HG03064 (cell line): ENCODE measurements at regions not wholly inside any gene's neighbourhood (a gene's known extent, or its start where the extent isn't known, plus 50 kb on each side); places are given as distances from the start of the nearest gene placed in this dataset.

Experiments
- ATAC-seq: cut with Tn5 transposase; IDR thresholded peaks from one replicate; pipeline ENCODE4 v1.9.1; 2021; ENCODE audit warnings: low read depth; ENCODE audit not compliant: unreplicated experiment

DNA sequence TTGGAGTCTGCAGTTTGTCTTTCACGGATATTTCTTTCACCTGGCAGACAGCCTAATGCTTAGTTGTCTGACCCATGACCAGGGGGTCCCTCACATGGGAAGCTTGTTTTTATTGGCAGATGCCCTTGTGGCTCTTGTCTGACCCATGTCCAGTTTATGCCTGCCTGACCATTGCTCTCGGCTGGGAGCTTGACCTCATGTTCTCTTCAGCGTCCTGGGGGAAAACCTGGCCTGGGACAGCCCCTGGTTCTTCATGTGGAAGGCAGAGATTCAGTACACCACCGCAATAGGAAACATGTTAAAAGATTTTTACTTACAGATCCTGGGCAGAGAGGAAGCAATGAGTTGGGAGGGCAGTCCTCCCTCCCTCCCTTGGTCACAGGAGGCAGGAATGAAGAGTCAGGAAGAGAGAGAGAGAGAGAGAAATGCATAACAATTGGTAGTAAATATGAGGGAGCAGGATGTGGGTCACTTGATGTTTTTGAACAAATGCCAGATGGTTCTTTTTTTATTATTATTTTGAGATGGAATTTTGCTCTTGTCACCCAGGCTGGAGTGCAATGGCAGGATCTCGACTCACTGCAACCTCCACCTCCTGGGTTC, 302.7 kb upstream of the MYOCD start:
- ATAC-seq: no peak

DNA sequence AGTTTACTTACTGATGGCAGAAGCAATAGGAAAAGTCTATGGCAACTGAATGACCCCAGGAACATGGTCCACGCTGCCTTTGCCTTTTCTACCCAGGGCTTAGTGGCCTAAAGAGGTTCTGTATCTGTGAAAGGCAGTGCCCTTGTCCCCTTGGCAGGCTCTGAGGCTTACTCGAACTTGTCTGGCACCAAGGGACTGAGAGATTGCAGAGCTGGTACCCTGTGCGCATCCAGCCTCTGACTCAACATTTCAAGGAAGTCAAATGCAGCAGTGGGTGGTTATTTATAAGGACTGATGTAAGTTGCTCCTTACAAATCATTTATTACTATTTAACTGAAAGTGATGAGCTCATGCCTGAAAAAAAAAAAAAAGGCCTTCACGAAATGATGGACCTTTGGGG, 299.9 kb upstream of the MYOCD start:
- ATAC-seq: no peak

DNA sequence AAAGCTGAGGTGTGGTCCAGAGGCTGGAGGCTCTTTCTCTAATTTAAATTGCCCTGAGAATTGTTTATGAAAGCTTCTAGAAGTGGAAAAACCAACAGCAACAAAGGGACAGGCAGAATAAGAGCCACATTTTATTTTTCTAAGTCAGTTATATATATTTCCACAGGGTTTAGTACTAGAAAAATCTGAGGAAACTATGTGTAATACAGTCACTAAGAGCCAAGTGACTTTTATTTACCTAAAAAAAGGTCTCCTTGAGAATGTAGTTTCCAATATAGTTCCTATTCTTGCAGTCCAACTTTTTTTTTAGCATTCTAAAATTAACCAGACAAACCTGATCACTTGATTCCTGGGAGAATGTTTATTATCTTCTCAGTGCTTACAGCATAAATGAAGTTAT, 296.6 kb upstream of the MYOCD start:
- no peak for ATAC-seq

DNA sequence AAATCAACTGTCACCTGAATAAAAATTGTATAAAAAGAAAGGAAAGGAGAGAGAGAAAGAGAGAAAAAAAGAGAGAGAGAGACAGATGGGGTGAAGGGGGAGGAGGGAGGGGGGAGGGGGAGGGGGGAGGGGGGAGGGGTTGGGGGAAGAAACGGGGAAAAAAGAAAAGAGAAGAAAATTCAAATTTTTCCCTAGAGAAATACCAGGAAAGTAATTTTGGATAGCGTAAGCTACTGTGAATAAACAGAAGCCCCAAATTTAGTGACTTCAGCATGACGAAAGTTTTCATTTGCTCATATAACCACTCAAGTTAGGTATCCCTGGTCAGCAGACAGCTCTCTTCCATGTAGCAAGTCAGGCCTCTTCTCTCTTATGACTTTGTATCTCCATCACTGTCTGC, 289.4 kb upstream of the MYOCD start:
- ATAC-seq: no peak

DNA sequence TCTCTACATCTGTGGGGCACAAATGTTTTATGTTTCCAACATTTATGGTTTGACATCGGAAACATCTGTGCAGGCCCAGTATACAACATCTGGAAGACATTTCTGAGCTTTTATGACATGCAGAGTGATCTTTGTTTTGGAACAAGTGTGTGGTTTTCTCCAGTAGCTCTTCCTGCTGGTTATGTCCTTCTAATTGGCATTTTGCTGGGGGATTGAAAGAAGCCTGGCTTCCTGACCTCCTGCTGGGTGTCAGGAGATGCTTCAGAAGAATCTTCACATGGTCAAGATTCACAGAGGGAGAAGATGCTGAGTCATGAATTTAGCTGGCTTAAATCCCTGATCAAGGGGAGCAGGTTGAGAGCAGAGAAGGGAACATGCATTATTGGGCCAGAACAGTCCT, 279.5 kb upstream of the MYOCD start:
- no peak for ATAC-seq

DNA sequence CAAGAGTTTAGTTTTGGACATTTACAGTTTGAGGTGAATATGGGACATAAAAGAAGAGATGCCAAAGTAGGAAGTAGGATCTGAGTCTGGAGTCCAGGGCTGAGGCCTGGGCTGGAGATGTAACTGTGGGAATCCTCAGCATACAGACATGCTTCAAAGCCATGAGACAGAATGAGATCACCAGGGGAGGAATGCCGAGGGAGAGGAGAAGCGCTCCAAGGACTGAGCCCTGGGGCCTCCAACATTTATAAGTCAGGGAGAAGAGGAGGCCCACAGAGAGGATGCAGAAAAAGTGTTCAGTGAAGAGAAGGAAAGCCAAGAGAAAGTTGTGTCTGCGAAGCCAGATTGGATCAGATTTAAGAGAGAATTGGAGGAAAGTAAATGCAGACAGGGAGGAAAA, 277.5 kb upstream of the MYOCD start:
- no peak for ATAC-seq

DNA sequence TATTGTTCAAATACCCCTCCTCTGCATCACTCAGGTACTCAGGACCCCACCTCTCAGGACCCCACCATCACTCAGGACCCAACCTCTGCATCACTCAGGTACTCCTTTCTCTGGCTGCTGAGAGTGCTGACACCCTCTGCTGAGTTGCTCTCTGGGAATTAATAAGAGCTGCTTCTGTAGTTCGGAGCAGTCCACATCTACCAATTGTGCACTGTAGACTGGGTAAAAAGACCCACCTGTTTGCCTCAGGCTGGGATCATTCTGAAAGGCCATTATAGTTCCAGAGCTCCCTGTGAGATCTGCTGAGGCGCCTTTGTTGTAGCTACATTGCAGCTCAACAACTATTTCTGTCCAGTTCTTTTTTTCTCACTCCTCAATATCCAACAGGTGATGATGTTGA, 276.3 kb upstream of the MYOCD start:
- no peak for ATAC-seq

DNA sequence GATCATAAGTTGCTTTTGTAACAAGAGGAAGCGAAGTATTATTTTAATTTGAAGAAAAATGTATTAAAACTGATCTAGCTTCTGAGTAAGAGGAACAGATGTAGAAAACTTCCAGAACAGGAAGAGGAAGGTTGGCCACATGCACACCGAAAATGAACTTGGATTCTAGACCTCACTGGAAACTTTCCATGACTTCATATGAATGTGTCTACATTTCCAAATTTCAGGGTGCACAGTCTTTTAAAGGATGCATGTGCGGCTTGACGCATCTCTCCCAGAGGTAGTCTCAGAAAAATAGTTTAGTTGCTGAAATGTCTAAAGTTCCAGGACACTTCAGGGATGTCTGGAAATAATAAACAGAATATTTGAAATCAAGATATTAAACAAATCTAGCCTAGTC, 275.1 kb upstream of the MYOCD start:
- no peak for ATAC-seq

DNA sequence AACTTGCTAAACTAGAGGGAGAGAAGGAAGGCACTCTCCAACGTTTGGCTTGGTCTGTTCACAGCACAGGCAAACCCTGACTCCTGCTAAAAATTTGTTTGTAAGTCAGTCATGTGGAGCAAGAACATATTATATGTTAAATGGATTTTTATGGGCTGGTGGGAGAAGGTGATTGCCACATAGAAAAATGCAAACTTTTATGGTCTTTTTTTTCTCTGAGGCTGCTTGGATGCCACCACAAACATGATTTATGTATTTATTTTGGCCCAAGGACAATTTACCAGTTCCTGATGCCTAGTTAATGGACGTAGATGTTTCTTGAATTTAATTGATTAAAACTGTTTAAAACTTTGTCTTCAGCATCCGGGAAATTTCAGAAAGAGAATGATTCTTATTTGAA, 274.2 kb upstream of the MYOCD start:
- ATAC-seq: no peak

DNA sequence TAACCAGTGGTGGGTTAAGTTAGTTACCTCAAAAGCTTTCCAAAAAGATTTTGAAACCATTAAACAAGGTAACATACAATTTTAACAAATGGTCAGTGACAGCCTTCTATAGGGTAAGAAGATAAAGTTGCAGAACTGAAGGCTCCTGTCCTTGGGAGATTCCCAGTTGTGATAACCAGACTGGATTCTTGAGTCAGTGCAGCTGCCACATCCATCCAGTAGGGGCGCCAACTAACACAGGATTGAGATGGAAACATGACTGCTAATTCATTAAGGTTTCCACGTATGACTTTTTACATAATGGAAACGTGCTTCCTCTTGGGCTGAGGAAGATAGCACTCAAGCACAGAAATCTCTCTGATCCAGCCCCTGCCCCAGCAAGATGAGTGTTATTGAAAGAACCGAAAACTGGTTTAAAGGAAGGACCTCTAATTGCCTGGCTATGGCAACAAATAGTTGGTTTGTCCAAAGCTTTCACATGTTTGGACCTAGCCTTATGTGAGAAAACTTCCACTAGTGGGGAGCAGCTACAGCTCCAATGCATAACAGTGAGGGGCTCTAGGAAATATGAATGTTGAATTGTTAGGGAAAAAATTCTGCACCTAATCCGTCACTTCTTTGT, 269.8 kb upstream of the MYOCD start:
- ATAC-seq: no peak

DNA sequence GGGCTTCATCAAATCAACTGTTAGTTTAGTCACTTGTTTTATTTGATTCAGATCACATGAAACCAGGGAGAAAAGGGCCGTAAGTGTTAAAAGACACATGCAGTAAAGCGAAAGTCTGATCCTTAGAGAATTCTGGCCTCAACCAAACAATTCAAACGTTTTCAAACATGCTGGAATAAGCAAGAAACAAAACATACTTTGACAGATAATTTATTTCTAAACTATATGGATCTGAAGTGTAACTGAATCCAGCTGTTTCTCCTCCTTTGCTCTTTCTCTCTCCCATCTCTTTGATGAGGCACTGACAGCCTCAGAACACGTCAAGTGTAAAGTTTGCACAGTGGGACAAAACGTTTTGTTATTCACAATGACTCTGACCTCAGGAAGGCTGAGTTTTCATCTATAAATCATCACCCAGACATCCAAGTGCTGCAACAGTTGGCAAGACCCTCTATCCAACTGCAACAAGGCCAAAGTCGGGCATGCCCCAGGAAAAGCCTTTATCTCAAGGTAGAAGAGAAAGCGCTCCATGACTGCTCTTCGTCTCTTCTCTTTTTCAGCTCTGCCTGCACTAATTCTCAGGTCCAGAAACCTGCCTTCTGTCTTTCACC, 267.1 kb upstream of the MYOCD start:
- no peak for ATAC-seq

DNA sequence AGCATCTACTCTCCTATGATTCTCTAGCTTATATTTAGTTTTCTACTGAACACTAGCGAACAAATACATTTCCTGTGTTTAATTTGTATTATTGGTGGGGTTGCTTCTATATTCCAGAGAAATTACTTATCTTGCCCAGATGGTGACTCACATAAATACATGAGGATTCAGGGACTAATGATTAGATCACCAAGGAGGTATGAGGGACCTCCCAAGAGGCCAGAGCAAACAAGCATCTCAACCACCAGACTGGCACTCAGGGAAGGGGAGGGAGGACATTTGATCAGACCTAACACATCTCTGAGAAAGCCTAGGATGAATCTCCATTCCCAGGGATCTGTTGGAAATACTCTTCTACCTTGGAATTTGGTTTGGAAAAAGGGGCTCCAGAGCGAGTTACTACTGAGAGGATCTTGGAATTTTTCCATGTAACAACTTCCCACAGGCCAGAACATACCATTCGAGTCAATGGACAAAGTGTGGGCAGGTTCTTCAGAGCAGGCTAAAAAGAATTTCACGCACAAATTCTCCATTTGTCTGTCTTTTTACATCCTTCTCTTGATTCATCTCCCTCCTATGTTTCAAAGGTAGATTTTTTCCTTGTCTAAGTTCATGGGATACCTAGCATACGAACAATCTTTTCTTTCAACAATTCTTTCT, 262.6 kb upstream of the MYOCD start:
- no peak for ATAC-seq

DNA sequence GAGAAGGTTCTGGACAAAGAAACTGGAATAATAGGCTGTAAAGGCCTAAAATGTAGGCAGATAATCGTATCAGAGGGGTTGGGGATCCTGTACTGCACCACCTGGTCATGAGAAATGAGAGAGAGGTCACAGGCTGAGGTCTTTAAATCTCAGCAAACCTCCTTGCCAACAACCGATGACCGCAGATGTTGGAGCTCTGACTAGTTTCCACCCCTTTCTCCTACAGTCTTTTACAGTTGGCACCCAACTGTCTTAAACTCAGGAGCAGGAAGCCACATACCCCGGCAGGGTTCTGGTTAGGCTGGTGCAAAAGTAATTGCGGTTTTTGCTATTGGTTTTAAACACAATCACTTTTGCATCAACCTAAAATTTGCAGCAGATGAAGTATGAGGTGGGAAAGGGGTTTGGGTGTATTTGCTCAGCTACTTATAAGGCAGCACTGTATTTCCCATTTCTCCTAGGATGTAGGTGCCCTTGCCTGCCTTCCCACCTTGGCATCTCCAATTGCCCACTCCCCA, 261.8 kb upstream of the MYOCD start:
- ATAC-seq: no peak

DNA sequence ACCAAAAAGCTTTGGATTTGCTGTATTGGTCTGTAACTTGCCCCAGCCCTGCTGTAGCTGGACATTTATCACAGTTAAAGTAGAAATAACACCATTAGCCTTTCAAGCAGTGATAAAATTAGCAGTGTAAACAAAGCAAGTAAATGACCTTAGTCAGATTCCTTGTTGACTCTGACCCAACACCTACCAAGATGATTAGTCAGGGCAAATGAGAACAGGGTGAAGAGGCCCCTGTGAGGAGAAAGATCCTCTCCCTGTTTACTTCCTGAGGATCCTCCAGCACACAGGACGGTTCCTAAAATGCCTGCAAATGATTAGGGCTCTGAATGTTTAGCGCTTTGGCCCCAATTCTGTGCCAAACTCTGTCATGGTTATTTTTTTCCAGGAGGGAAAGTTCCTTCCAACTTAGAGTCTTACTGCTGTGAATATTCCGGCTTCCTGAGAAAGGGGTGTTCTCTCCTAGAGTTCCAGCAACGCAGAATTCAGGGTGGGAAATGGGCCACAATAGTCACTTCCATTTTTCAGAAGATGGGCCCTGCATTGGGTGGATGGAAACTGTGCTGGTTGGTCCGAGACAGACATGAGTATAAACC, 259.0 kb upstream of the MYOCD start:
- ATAC-seq: no peak

DNA sequence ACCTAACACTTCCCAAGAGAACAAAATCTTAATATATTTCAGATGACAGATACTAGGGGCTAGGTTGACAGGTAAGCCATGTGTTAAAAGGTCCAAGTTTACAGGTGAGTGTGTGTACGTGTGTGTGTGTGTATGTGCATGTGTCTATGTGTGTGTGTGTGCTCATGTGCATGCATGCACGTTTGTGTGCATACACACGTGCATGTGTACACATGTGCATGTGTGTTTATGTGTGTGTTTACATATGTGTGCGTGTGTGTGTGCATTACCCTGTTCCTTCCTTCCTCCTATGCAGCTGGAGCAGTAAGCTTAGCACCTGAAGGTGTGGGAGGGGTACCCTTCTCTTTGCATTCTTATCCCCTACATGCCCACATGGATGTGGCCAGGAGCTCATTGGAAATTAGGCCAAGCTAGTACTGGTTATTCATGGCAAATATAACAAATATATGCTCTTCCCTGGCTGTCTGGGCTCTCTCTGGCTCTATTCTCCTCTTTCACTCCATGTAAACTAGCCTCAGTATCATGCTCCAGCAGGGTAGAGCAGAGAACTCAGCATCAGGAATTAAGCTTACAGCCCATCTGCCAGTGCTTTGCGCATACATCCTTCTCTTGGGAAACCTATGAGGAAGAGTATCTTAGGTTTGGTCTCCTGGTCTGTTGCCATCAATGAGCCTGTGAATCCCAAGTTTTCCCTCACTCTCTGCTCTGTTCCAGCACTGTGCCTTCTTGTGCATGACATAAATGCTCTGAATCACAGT, 258.0 kb upstream of the MYOCD start:
- ATAC-seq: no peak

DNA sequence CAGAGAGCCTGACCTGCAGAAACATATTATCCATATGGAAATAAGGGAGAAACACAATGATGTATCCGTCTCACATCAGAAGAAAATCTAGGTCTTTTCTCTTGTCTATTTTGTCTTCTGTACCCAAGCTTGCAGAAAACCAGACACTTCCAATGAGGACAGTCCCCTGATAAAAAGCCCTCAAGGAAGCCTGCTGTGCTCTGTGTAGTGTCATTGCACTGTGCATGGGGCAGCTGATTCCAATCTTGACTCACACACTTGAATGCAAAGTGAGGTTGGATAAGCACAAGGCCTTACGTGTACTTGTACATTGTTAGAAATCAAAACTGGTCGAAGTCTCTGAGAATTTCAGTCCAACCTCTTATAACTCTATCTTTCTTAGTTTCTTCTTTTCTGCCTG, 256.6 kb upstream of the MYOCD start:
- no peak for ATAC-seq

DNA sequence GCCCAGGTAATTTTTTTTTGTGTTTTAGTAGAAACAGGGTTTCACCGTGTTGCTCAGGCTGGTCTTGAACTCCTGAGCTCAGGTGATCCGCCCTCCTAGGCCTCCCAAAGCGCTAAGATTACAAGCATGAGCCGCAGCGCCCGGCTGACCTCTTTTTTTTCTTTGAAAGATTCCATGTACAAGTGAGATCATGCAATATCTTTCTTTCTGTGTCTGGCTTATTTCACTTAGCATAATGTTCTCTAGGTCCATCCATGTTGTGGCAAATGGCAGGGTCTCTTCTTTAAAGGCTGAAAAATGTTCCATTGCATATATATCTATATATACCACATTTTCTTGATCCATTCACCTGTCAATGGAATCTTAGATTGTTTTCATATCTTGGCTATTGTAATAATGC, 255.0 kb upstream of the MYOCD start:
- no peak for ATAC-seq

DNA sequence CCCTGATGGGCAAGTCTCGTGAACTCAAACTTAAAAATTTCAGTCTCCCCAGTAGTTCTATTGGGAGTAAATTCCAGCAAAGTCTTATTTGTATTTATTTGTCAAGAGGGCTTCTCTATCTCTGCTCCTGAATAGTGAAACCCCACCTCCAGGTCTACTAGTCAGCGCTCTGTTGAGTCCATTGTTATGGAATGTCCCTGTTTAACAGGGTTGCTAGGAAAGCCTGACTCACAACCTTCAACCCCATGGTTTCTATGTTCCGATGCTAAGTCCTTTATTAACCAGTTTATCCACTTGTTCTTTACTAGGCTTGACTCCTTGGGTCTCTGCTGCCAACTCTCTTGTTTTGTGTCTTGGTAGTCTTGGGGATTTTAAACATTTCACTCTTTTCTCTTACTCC, 250.7 kb upstream of the MYOCD start:
- no peak for ATAC-seq

DNA sequence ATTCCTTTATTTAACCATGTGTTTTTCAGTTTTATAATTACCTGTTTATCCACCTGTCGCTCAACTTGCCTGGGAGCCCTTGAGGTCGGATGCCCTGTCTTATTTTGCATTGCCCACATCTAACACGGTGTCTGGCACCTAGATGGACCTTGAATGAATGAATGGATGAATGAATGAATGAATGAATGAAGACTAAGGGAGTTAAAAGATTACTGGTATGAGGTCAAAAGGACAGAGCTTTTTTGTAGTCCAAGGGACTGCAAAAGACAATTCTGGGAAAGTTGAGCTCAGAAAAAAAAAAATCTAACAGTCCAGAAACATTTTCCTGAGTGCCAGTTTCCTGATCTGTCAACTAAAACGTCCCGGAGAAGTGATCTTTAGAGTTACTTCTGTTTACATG, 244.6 kb upstream of the MYOCD start:
- no peak for ATAC-seq

DNA sequence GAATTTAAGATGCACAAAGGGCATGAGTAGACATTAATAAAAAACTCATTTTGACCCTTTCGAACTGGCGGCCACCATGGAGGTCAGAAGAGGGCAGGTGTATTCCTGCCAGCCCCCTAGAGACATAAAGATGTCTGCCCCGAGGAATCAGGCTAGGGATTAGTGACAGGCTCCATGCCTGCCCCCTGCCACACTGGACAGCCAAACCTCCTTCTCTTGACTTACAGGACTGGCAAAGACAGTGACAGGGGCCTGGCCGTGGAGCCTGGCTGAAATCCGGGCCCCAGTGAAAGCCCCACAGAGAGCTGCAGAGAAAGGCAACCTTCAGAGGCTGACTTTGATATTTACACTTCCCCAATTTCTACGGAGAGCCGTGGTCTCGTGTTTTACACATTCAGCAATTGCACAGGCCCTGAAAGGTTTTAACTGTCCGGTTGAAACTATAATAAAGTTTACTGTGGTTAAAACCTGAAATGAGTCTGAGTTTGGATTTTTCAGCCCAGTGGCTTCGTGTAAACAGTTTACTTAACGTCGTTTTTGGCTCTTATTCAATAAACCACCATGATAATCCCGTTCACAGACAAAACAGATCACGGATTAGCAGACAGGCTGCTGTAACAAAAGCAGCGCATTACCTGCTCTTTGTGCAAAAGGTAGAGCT, 243.9 kb upstream of the MYOCD start:
- ATAC-seq: no peak
